ENCODE measurements at regions not wholly inside any gene's neighbourhood (a gene's known extent, or its start where the extent isn't known, plus 50 kb on each side); places are given as distances from the start of the nearest gene placed in this dataset.

GRCh38 chr2:16239296-16239850, 299.0 kb downstream of the MYCN start:
- Histone ChIP-seq H4K8ac (ENCODE audit: low read depth in 2 of 2, low read length in 2 of 2) (no peak overlapping the region), H2BK15ac (ENCODE audit: low read depth, low read length) (no peak overlapping the region), H3K27me3 (ENCODE audit: control insufficient read depth, insufficient read depth, low read length) (no peaks in the 10 kb centered on the region), H3K23ac (ENCODE audit: low read depth, low read length) (no peak overlapping the region), H3K9me3 (ENCODE audit: control insufficient read depth, insufficient read depth, low read length) (peaks cover 24% of the 10 kb centered on the region), H3K9me1 (ENCODE audit: insufficient read depth, low read length) (no peaks in the 10 kb centered on the region), H2AK9ac (replicated peaks; ENCODE audit: low read depth, low read length, poor library complexity) (no peak overlapping the region), H3K27ac (ENCODE audit: insufficient read depth, low read length) (no peak overlapping the region), H3K14ac (replicated peaks; ENCODE audit: low read depth, low read length) (no peak overlapping the region), H2AFZ (replicated peaks; ENCODE audit: low read length, poor library complexity) (no peak overlapping the region), H4K20me1 (ENCODE audit: insufficient read depth, low read length) (no peaks in the 10 kb centered on the region), H3K4me3 (ENCODE audit: insufficient read depth, low read depth, low read length) (no peak overlapping the region), H2AK5ac (ENCODE audit: low read depth, low read length) (no peak overlapping the region), H3K9ac (ENCODE audit: low read depth, low read length) (no peak overlapping the region), H3K36me3 (ENCODE audit: control insufficient read depth, insufficient read depth, low read length) (no peaks in the 10 kb centered on the region), H2BK20ac (ENCODE audit: low read depth, low read length) (no peak overlapping the region), H3K4me2 (ENCODE audit: low read depth, low read length) (no peak overlapping the region), H4K5ac (ENCODE audit: low read depth, low read length) (no peak overlapping the region), H2BK5ac (ENCODE audit: low read depth, low read length, poor library complexity, severe bottlenecking) (no peak overlapping the region), H3K4me1 (ENCODE audit: control insufficient read depth, insufficient read depth, low read length) (no peaks in the 10 kb centered on the region), H3K79me1 (ENCODE audit: low read depth in 1 of 2, low read length in 2 of 2) (no peaks in the 10 kb centered on the region), H2BK120ac (ENCODE audit: low read depth, low read length) (no peak overlapping the region), H4K91ac (ENCODE audit: insufficient read depth, low read depth, low read length) (no peak overlapping the region), H3K4ac (ENCODE audit: low read depth, low read length) (no peak overlapping the region), H3K18ac (ENCODE audit: low read depth, low read length) (no peak overlapping the region), H3K56ac (ENCODE audit: extremely low read depth, insufficient read depth, low read length) (no peak overlapping the region)
- CTCF ChIA-PET: interaction anchor here (0.6 kb wide), 1 partner anchor 18 kb away, joined by 4 read pairs; no protein-coding TSS in a partner anchor
- no peak for ATAC-seq (ENCODE audit: low read depth)
- intact Hi-C loops (cut with micrococcal nuclease) (no loop called here), in situ Hi-C loops (cut with MboI; ENCODE audit: low sequenced_read_pairs) (no loop called here), dilution Hi-C loops (cut with HindIII; ENCODE audit: low sequenced_read_pairs, unreplicated experiment) (no loop called here)
- no peak for DNase-seq
- no TSS peak for BruUV-seq (replicated peaks)
- 63% methylated on average over 2 of the region's 6 CpGs; no CpG with 5 or more reads in 1 of the 2 experiments for WGBS, 2 experiments (ENCODE audit: extremely low coverage in 2 of 2, insufficient read length in 1 of 2)
- no peak for TF ChIP-seq FOS (IDR thresholded peaks at IDR 0.05; ENCODE audit: low read depth, low read length)
- TF ChIP-seq, protein P1, sequence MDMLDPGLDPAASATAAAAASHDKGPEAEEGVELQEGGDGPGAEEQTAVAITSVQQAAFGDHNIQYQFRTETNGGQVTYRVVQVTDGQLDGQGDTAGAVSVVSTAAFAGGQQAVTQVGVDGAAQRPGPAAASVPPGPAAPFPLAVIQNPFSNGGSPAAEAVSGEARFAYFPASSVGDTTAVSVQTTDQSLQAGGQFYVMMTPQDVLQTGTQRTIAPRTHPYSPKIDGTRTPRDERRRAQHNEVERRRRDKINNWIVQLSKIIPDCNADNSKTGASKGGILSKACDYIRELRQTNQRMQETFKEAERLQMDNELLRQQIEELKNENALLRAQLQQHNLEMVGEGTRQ (IDR thresholded peaks at IDR 0.05; ENCODE audit: low read depth, low read length): no peak
- TF ChIP-seq MAZ (IDR thresholded peaks at IDR 0.05; ENCODE audit: borderline replicate concordance, low read depth, low read length): no peak
- no peak for TF ChIP-seq NFE2L2 (IDR thresholded peaks at IDR 0.05; ENCODE audit: low read depth, low read length)
- TF ChIP-seq POLR2A (IDR thresholded peaks at IDR 0.05; ENCODE audit: low read depth, low read length): no peak
- no peak for TF ChIP-seq MXI1 (IDR thresholded peaks at IDR 0.05; ENCODE audit: borderline replicate concordance, low read depth, low read length)
- TF ChIP-seq RFX5 (IDR thresholded peaks at IDR 0.05; ENCODE audit: low read depth, low read length): no peak
- no peak for TF ChIP-seq BHLHE40 (IDR thresholded peaks at IDR 0.05; ENCODE audit: low read depth, low read length)
- no peak for TF ChIP-seq CEBPB (IDR thresholded peaks at IDR 0.05; ENCODE audit: low read depth, low read length)
- no peak for TF ChIP-seq CTCF (conservative IDR thresholded peaks at IDR 0.05; ENCODE audit: low read depth, low read length)
- no peak for TF ChIP-seq RCOR1 (IDR thresholded peaks at IDR 0.05; ENCODE audit: insufficient replicate concordance, low read length)
- TF ChIP-seq MAFK (IDR thresholded peaks at IDR 0.05; ENCODE audit: low read depth, low read length): no peak
- TF ChIP-seq CHD1 (IDR thresholded peaks at IDR 0.05; ENCODE audit: low read depth, low read length): no peak
- TF ChIP-seq RAD21 (IDR thresholded peaks at IDR 0.05; ENCODE audit: low read length): no peak
- TF ChIP-seq SMC3 (IDR thresholded peaks at IDR 0.05; ENCODE audit: low read depth, low read length): no peak
- TF ChIP-seq, protein P2, sequence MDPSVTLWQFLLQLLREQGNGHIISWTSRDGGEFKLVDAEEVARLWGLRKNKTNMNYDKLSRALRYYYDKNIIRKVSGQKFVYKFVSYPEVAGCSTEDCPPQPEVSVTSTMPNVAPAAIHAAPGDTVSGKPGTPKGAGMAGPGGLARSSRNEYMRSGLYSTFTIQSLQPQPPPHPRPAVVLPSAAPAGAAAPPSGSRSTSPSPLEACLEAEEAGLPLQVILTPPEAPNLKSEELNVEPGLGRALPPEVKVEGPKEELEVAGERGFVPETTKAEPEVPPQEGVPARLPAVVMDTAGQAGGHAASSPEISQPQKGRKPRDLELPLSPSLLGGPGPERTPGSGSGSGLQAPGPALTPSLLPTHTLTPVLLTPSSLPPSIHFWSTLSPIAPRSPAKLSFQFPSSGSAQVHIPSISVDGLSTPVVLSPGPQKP (IDR thresholded peaks at IDR 0.05; ENCODE audit: borderline replicate concordance, low read depth, low read length): no peak
- POLR2A ChIA-PET (ENCODE audit: unreplicated experiment): no interaction called here

Measured in IMR-90 (cell line).